ENCODE measurements at regions not wholly inside any gene's neighbourhood (a gene's known extent, or its start where the extent isn't known, plus 50 kb on each side); places are given as distances from the start of the nearest gene placed in this dataset.

GRCh38 chr10:121268863-121269432 lies 329.3 kb downstream of the FGFR2 start:
- TF ChIP-seq POLR2AphosphoS5 (IDR thresholded peaks at IDR 0.05): no peak
- TF ChIP-seq CTCF (IDR thresholded peaks at IDR 0.05): no peak
- no peak for TF ChIP-seq EP300 (IDR thresholded peaks at IDR 0.05)

Measured in stomach (tissue), 4 donors.